GM04503 (cell line): ENCODE measurements at regions not wholly inside any gene's neighbourhood (a gene's known extent, or its start where the extent isn't known, plus 50 kb on each side); places are given as distances from the start of the nearest gene placed in this dataset.

Source experiments
- DNase-seq: peaks from one replicate; pipeline ENCODE4 v3.0.0-alpha.2; 2012; ENCODE audit warnings: low read depth

DNA sequence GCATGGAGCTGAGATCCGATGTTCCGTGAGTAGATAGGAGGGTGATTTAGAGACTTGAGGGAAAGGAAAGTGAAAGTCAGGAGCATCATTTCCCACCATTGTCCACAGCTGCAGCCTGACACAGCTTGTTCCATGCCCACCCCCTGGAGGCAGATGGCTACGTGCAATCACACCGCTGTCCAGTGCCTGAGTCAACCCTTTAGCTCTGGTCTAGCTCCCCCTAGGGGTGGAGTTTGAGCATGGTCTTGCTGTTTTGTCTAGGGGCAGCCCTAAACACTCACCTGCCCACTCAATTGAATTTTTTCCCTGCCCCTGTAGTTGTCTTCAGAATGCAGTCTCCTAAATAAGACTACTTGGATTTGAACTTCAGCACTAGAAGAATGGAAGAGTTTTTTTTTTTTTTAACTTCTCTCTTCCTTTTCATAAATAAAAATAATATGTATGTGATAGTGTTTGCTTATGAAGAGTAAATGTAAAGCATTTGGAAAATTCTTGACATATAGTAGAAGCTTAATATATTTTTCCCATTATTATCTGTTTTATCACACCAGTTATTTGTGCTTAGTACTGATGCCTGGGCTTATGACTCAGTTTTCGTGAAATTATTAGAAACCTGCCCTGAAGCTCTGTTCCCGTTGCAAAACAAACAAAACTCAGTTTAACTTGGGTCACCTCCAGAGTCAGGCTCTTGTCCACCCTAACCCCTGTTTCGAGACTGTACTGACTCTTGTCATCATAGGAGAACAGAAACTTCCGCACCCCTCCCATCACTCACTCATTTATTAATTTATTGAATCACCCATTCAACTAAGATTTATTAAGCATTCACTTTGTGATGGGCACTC, 814.8 kb downstream of the MAFB start:
- no peak for DNase-seq

DNA sequence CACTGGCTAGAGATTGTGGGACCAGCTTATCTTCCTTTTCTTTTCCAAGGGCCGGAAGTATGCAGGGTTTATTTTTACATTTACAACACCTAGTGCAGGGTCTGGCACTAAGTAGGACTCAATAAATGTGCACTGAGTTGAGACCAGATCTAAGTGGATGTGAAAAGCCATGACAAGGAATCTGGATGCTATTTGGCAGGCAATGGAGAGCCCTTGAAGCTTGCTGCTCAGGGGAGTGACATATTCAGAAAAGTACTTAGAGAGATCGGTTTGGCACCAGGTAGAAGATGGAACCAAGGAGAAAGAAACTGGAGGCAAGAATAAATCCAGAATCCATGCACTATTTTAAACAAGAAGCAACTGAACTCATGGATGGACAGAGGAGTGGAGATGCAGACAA, 815.8 kb downstream of the MAFB start:
- DNase-seq, result no peak

- DNase-seq, result no peak
Observed at GRCh38 chr20:39871013-39871412, 818.0 kb downstream of the MAFB start.

GRCh38 chr20:39865446-39865845, 823.6 kb downstream of the MAFB start:
- DNase-seq, result no peak

GRCh38 chr20:39862470-39862891, 826.6 kb downstream of the MAFB start:
- DNase-seq, result no peak

GRCh38 chr20:39861381-39861780, 827.7 kb downstream of the MAFB start:
- DNase-seq, result no peak

DNA sequence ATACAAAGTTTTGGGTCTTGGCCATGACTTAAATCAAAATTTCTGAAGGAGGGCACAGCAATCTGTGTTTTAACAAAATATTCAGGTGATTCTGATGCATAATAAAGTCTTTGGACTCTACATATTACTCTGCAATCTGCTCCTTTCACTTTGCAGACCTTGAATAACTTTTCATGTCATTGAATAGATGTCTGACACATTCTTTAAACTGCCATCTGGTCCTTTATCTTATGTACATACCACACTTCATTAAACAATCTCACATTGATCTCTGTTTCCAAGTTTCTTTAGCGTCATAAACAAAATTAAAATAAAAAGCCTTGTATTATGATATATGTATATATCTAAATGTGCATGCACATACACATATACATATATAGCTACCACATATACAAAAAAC, 831.2 kb downstream of the MAFB start:
- no peak for DNase-seq

DNA sequence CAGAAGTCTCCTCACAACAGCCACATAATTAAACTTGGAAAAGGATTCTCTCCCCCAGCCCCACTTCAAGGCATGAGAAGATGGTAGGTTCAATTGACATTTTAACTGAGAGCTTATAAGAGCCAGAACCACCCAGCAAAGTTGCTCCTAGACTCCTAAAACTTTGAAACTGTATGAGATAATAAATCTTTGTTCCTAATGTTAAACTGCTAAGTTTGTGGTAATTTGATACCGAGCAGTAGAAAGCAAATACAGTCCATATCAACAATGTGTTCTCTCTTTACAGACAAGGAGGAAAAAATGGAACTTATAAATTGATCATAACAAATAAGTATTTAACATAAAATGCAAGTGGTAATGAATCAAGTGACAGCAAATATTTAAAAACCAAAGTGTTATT, 831.8 kb downstream of the MAFB start:
- DNase-seq, result no peak

DNA sequence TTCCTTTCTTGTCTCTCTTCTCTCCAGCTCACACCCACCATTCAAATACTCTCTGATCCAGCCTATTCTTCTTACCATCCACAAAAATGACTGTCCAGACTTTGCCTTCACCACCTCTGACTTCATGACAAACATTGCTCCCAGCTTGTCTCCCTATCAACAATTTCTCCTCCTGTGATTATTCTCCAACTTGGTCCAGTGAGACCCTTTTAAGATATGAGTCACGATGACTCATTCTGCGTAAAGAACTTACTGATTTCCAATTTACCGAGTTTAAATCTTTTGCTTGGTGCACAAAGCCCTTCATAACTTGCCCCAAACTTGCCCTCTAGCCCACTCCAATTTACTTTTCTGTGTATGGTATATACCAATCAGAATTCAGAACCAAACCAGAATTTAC, 833.2 kb downstream of the MAFB start:
- no peak for DNase-seq

DNA sequence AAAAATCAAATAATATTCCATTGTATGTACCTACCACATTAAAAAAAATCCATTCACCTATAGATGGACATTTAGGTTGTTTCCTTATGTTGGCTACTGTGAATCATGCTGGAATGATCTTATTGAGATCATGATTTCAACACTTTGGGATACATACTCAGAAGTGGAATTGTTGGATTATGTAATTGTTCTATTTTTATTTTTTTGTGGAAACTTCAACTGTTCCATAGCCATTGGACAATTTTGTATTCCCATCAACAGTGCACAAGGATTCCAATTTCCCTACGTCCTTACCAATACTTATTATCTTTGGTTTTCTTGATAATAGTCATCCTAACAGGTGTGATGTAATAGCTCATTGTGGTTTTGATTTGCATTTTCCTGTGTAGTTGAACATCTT, 834.0 kb downstream of the MAFB start:
- DNase-seq, result no peak

- DNase-seq, result peak; percentile 55
Observed at GRCh38 chr20:39853636-39854035, 835.4 kb downstream of the MAFB start.

- DNase-seq, result no peak
Observed at GRCh38 chr20:39853050-39853449, 836.0 kb downstream of the MAFB start.

DNA sequence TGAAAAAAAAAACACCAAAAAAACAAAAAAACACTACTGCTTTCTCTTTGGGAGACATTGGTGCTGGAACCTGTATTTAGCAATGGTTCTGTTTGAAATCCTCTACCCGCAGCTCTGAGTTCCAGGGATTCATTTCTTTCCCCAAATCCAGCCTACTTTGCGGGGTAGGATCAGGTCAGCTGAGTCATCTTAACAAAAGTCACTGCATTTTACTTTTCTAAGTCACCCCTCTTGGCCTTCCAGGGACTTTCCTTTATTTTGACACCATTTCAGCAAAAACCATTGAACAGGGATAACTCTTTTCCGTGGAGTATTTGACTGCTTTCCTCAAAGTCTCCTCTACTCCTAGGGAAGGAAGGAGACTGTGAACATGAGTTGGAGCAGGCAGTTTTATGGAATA, 837.6 kb downstream of the MAFB start:
- DNase-seq, result no peak

DNA sequence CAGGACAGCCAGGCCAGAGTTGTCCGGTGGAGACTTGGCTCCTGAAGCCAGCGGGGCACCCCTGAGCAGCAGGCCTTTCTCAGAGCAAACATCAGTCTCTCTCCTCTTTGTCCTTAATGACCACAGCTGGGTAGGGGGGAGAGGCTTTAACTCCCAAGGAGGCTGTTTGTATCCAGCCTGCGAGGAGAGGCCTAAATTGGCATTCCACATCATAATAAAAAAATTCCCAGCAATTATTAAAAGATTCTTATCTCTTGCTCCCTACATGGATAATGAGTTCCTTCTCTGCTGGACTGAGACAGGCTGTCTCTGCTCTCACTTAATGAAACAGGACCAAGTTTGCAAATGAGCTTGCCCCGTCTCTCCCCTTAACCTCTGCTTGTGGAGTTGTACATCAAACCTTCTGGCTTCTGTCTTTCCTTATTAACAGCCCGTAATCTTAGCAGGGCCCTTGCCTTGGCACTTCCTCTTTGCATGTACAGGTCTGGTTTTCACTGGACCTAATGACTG, 838.2 kb downstream of the MAFB start:
- DNase-seq, result no peak

- no peak for DNase-seq
Observed at GRCh38 chr20:39850246-39850645, 838.8 kb downstream of the MAFB start.

DNA sequence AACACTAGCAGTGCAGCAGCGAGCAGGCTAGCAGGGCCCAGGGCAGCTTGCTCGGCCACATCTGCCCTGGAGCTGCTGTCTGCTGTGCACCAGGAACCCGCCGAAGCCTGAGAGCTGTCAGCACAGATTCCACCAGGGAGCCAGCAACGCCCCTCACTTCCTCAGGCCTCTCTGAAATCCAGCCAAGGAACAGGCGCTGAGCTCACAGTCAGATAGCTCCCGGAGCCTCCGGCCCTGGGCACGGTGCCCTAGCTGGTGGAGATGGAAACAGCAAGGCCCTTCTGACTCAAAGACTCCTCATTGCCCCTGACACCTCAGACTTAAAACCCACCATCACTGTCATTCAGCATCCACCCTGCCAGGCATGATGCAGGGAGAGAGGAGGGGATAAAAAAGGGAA, 839.4 kb downstream of the MAFB start:
- peak; percentile 84 for DNase-seq

DNA sequence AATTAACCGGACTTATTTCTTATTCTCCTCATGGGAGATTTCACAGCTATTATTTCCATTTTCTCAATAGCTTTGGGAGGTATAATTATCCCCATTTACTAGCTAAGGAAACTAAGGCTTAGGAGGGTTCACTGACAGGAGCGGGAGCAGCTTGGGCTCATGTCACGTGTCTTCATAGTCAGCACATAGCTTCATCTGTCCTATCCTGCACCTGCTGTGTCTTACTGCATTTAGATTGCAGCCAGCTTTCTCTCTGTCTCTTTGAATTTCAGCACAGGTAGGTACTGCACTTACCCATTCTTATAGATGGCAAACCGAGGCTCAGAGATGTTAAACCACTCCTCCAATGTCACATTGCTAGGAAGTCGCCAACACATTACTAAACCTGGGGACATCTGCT, 839.9 kb downstream of the MAFB start:
- DNase-seq, result no peak

GRCh38 chr20:39839399-39840119, 849.5 kb downstream of the MAFB start:
- no peak for DNase-seq

GRCh38 chr20:39837561-39837960, 851.5 kb downstream of the MAFB start:
- DNase-seq, result no peak

GRCh38 chr20:39835130-39835842, 853.8 kb downstream of the MAFB start:
- DNase-seq, result no peak

DNA sequence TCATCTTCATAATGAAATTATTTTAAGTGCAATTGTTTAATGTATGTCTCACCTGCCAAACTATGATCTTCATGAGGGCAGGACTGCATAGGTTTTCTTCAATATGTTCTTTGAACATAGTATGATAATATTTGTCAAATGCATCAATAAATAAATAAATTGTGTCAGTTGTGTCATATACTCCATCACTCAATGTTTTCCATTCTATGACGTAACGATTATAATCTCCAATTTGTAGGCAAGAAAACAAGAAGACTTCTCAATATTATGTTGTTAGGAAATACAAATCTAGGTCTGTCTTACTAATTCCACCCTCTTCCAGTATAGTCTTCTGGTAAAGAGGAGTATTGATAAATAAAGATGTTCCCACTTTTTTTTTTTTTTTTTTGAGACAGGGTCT, 858.1 kb downstream of the MAFB start:
- no peak for DNase-seq

GRCh38 chr20:39829661-39830060, 859.4 kb downstream of the MAFB start:
- DNase-seq, result no peak

DNA sequence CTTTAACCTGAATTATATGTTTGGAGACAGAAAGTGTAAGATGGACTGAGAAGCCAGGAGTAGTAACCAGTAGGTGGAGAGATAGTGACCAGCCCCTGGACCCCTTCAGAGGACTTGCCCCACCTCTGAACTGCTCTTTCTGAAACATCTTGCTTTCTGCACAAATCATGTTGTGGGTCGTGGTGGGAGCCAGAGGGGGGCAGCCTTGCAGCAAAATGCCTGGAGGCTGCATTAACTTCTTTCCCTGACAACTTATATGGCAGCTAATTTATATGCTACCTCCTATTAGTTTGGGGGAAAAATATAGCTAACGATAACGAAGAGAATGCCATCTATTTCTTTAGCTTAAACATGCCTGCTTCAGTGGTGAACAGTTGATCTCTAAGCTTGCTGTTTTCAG, 859.8 kb downstream of the MAFB start:
- DNase-seq, result no peak
